Vagina (tissue), 2 donors: ENCODE measurements at regions not wholly inside any gene's neighbourhood (a gene's known extent, or its start where the extent isn't known, plus 50 kb on each side); places are given as distances from the start of the nearest gene placed in this dataset.

ENCODE experiments used
- POLR2A ChIP-seq, 2 donors: fragments of 450-650 bp; IDR thresholded peaks; one replicate each; pipeline ENCODE4 v1.6.1; 2017; ENCODE audit warnings: antibody characterized with exemption in 2 of 2, mild to moderate bottlenecking in 2 of 2, moderate library complexity in 2 of 2
- POLR2AphosphoS5 ChIP-seq, 2 donors: sonication (generic); formaldehyde crosslinking; IDR thresholded peaks; one replicate each; pipeline ENCODE4 v1.9.0; 2017; ENCODE audit warnings: antibody characterized with exemption in 2 of 2, mild to moderate bottlenecking in 2 of 2, low read depth in 1 of 2; ENCODE audit not compliant: insufficient read depth in 1 of 2

- no peak for TF ChIP-seq POLR2AphosphoS5 (IDR thresholded peaks at IDR 0.05; ENCODE audit: insufficient read depth in 1 of 2, low read depth in 1 of 2)
- TF ChIP-seq POLR2A (IDR thresholded peaks at IDR 0.05), result no peak
Measured at GRCh38 chr3:124619887-124620599, 110.2 kb upstream of the UMPS start.
